ENCODE measurements at regions not wholly inside any gene's neighbourhood (a gene's known extent, or its start where the extent isn't known, plus 50 kb on each side); places are given as distances from the start of the nearest gene placed in this dataset.

GRCh38 chr18:55166260-55166598 lies 207.0 kb upstream of the CCDC68 start:
- no peak for TF ChIP-seq CTCF (IDR thresholded peaks at IDR 0.05; ENCODE audit: borderline replicate concordance)
- Histone ChIP-seq H3K4me3 (no peak overlapping the region), H3K36me3 (no peaks in the 10 kb centered on the region), H3K4me1 (no peaks in the 10 kb centered on the region), H3K9me3 (replicated peaks) (no peaks in the 10 kb centered on the region), H3K27me3 (ENCODE audit: low read depth) (no peaks in the 10 kb centered on the region), H3K27ac (replicated peaks) (no peak overlapping the region)
- DNase-seq: no peak
- intact Hi-C loops (cut with micrococcal nuclease): no loop called here

- no peaks in the 10 kb centered on the region for H3K27me3 ChIP-seq (ENCODE audit: low read depth)
- no peak overlapping the region for H3K27ac ChIP-seq (replicated peaks)
- no peak overlapping the region for H3K4me3 ChIP-seq
- TF ChIP-seq CTCF (IDR thresholded peaks at IDR 0.05; ENCODE audit: borderline replicate concordance): no peak
- H3K36me3 ChIP-seq: no peaks in the 10 kb centered on the region
- DNase-seq: no peak
- no peaks in the 10 kb centered on the region for H3K9me3 ChIP-seq (replicated peaks)
- no peaks in the 10 kb centered on the region for H3K4me1 ChIP-seq
- intact Hi-C loops (cut with micrococcal nuclease): no loop called here
These were observed 204.3 kb upstream of the CCDC68 start for GRCh38 chr18:55163550-55163949.

GRCh38 chr18:55161916-55162315 lies 202.7 kb upstream of the CCDC68 start:
- intact Hi-C loops (cut with micrococcal nuclease): no loop called here
- Histone ChIP-seq H3K4me3 (no peak overlapping the region), H3K36me3 (no peaks in the 10 kb centered on the region), H3K9me3 (replicated peaks) (no peaks in the 10 kb centered on the region), H3K27ac (replicated peaks) (no peak overlapping the region), H3K4me1 (no peaks in the 10 kb centered on the region), H3K27me3 (ENCODE audit: low read depth) (no peaks in the 10 kb centered on the region)
- peak; percentile 15 for DNase-seq
- no peak for TF ChIP-seq CTCF (IDR thresholded peaks at IDR 0.05; ENCODE audit: borderline replicate concordance)

- Histone ChIP-seq H3K9me3 (replicated peaks) (no peaks in the 10 kb centered on the region), H3K27ac (replicated peaks) (no peak overlapping the region), H3K36me3 (no peaks in the 10 kb centered on the region), H3K4me3 (no peak overlapping the region), H3K4me1 (no peaks in the 10 kb centered on the region), H3K27me3 (ENCODE audit: low read depth) (no peaks in the 10 kb centered on the region)
- intact Hi-C loops (cut with micrococcal nuclease): no loop called here
- no peak for DNase-seq
- no peak for TF ChIP-seq CTCF (IDR thresholded peaks at IDR 0.05; ENCODE audit: borderline replicate concordance)
These were observed 199.8 kb upstream of the CCDC68 start for GRCh38 chr18:55159027-55159426.

GRCh38 chr18:55158570-55158969 lies 199.3 kb upstream of the CCDC68 start:
- H3K27ac ChIP-seq (replicated peaks): no peak overlapping the region
- intact Hi-C loops (cut with micrococcal nuclease): no loop called here

More at GRCh38 chr18:55158570-55158969, 199.3 kb upstream of the CCDC68 start:
- no peak overlapping the region for H3K4me3 ChIP-seq
- H3K9me3 ChIP-seq (replicated peaks): no peaks in the 10 kb centered on the region
- DNase-seq: no peak
- no peaks in the 10 kb centered on the region for H3K4me1 ChIP-seq
- no peaks in the 10 kb centered on the region for H3K27me3 ChIP-seq (ENCODE audit: low read depth)
- no peaks in the 10 kb centered on the region for H3K36me3 ChIP-seq
- no peak for TF ChIP-seq CTCF (IDR thresholded peaks at IDR 0.05; ENCODE audit: borderline replicate concordance)
